IMR-90 (cell line): ENCODE measurements at regions not wholly inside any gene's neighbourhood (a gene's known extent, or its start where the extent isn't known, plus 50 kb on each side); places are given as distances from the start of the nearest gene placed in this dataset.
"Not testable (repeated sequence)": the region's sequence is repeated elsewhere in the genome, so short reads cannot be mapped to it uniquely, and the experiment has no call there.

Experiments
- ATAC-seq: fragments of 200-7000 bp; cut with Tn5 transposase; 2 replicates; pipeline ENCODE4 v1.9.1; 2020; ENCODE audit warnings: low read depth, mild to moderate bottlenecking, moderate library complexity
- BruUV-seq: library from RNA; stranded (reverse); fragments of 400-500 nt; replicated peaks from 2 replicates; lab custom pipeline; 2021; lab: Mats Ljungman, UMichigan
- CTCF ChIA-PET: fragments of 300-600 bp; formaldehyde crosslinking; extraction: SDS; loops from one replicate; lab custom pipeline; 2021; ENCODE audit warnings: antibody characterized with exemption; lab: Yijun Ruan, JAX
- POLR2A ChIA-PET: fragments of 300-600 bp; sonication (Branson Sonifier 250); formaldehyde crosslinking; loops from one replicate; lab custom pipeline; 2022; ENCODE audit warnings: antibody characterized with exemption; ENCODE audit not compliant: unreplicated experiment; lab: Charles Lee
- DNase-seq: peaks from one replicate; pipeline ENCODE4 v3.0.0; 2013
- H2AFZ ChIP-seq: replicated peaks from 2 replicates; pipeline ENCODE3; 2013; ENCODE audit warnings: low read length, mild to moderate bottlenecking; ENCODE audit not compliant: poor library complexity
- H2AK5ac ChIP-seq: 2 replicates; pipeline ENCODE4 v1.6.1; 2013; ENCODE audit warnings: low read depth, low read length, inconsistent platforms
- H2AK9ac ChIP-seq: replicated peaks from 2 replicates; pipeline ENCODE3; 2013; ENCODE audit warnings: mild to moderate bottlenecking, low read depth, low read length, moderate library complexity; ENCODE audit not compliant: poor library complexity
- H2BK120ac ChIP-seq: 2 replicates; pipeline ENCODE4 v1.6.1; 2013; ENCODE audit warnings: low read depth, low read length, inconsistent platforms
- H2BK15ac ChIP-seq: 3 replicates; pipeline ENCODE4 v1.6.1; 2013; ENCODE audit warnings: low read depth, low read length, inconsistent platforms
- H2BK20ac ChIP-seq: 2 replicates; pipeline ENCODE4 v1.6.1; 2013; ENCODE audit warnings: low read depth, mild to moderate bottlenecking, inconsistent platforms, low read length, moderate library complexity
- H2BK5ac ChIP-seq: 2 replicates; pipeline ENCODE4 v1.6.1; 2013; ENCODE audit warnings: mild to moderate bottlenecking, low read depth, low read length, inconsistent platforms; ENCODE audit not compliant: poor library complexity, severe bottlenecking
- H3K14ac ChIP-seq: replicated peaks from 2 replicates; pipeline ENCODE4 v1.6.1; 2013; ENCODE audit warnings: low read depth, low read length, inconsistent platforms
- H3K18ac ChIP-seq: 2 replicates; pipeline ENCODE4 v1.6.1; 2013; ENCODE audit warnings: low read depth, low read length, control low read depth
- H3K23ac ChIP-seq: 2 replicates; pipeline ENCODE4 v1.6.1; 2013; ENCODE audit warnings: low read depth, low read length, inconsistent platforms
- H3K27ac ChIP-seq: 2 replicates; pipeline ENCODE4 v1.5.1; 2013; ENCODE audit warnings: mild to moderate bottlenecking, control low read depth, low read length; ENCODE audit not compliant: insufficient read depth
- H3K27me3 ChIP-seq: 2 replicates; pipeline ENCODE4 v1.6.1; 2013; ENCODE audit warnings: low read length; ENCODE audit not compliant: control insufficient read depth, insufficient read depth
- H3K36me3 ChIP-seq: 2 replicates; pipeline ENCODE4 v1.6.1; 2013; ENCODE audit warnings: low read length, mixed read lengths; ENCODE audit not compliant: control insufficient read depth, insufficient read depth
- H3K4ac ChIP-seq: 2 replicates; pipeline ENCODE4 v1.6.1; 2013; ENCODE audit warnings: low read depth, low read length, inconsistent platforms
- H3K4me1 ChIP-seq: 2 replicates; pipeline ENCODE4 v1.6.1; 2013; ENCODE audit warnings: low read length, mixed read lengths; ENCODE audit not compliant: control insufficient read depth, insufficient read depth
- H3K4me2 ChIP-seq: 2 replicates; pipeline ENCODE4 v1.6.1; 2013; ENCODE audit warnings: low read depth, mild to moderate bottlenecking, control low read depth, low read length, moderate library complexity
- H3K4me3 ChIP-seq: 2 replicates; pipeline ENCODE4 v1.5.1; 2013; ENCODE audit warnings: low read depth, mild to moderate bottlenecking, control low read depth, low read length, moderate library complexity; ENCODE audit not compliant: insufficient read depth
- H3K56ac ChIP-seq: 2 replicates; pipeline ENCODE4 v1.6.1; 2013; ENCODE audit warnings: low read length, inconsistent platforms; ENCODE audit not compliant: insufficient read depth; ENCODE audit errors: extremely low read depth
- H3K79me1 ChIP-seq, 2 experiments: 2 replicates each; pipeline ENCODE4 v1.6.1; 2013; ENCODE audit warnings: low read length in 2 of 2, inconsistent platforms in 1 of 2, low read depth in 1 of 2
- H3K9ac ChIP-seq: 2 replicates; pipeline ENCODE4 v1.6.1; 2013; ENCODE audit warnings: low read depth, low read length, control low read depth
- H3K9me1 ChIP-seq: 2 replicates; pipeline ENCODE4 v1.6.1; 2013; ENCODE audit warnings: low read length, inconsistent platforms; ENCODE audit not compliant: insufficient read depth
- H3K9me3 ChIP-seq: 2 replicates; pipeline ENCODE4 v1.6.1; 2013; ENCODE audit warnings: low read length; ENCODE audit not compliant: control insufficient read depth, insufficient read depth
- H4K20me1 ChIP-seq: 2 replicates; pipeline ENCODE4 v1.6.1; 2013; ENCODE audit warnings: low read length, inconsistent platforms; ENCODE audit not compliant: insufficient read depth
- H4K5ac ChIP-seq: 2 replicates; pipeline ENCODE4 v1.6.1; 2013; ENCODE audit warnings: mild to moderate bottlenecking, low read depth, low read length, control low read depth
- H4K8ac ChIP-seq, 2 experiments: 2 replicates each; pipeline ENCODE4 v1.6.1; 2013; ENCODE audit warnings: low read depth in 2 of 2, low read length in 2 of 2, control low read depth in 1 of 2, inconsistent platforms in 1 of 2
- H4K91ac ChIP-seq: 2 replicates; pipeline ENCODE4 v1.6.1; 2013; ENCODE audit warnings: low read depth, low read length, inconsistent platforms; ENCODE audit not compliant: insufficient read depth
- WGBS, 2 experiments: methylation state at CpG; one replicate each; pipeline versions ENCODE4 v1.1.5 to v1.1.7; 2013; ENCODE audit warnings: missing lambda C conversion rate in 2 of 2; ENCODE audit not compliant: insufficient read length in 1 of 2; ENCODE audit errors: extremely low coverage in 2 of 2; 5-methylcytosine and 5-hydroxymethylcytosine counted together
- dilution Hi-C: fragments of 300-500 bp; cut with HindIII; formaldehyde crosslinking; loops from one replicate; pipeline ENCODE4 v1.14.3; 2018; ENCODE audit warnings: low sequenced_read_pairs; ENCODE audit not compliant: unreplicated experiment
- in situ Hi-C: fragments of 300-500 bp; cut with MboI; formaldehyde crosslinking; loops from 3 replicates; pipeline ENCODE4 v1.14.3; 2019; ENCODE audit warnings: low sequenced_read_pairs, inconsistent platforms, mixed read lengths
- intact Hi-C: fragments of 100-400 bp; cut with micrococcal nuclease; formaldehyde crosslinking; loops from 2 replicates; pipeline ENCODE4 v1.10.0; 2022

- H3K79me1 ChIP-seq, H4K20me1 ChIP-seq, BruUV-seq, H3K27me3 ChIP-seq, POLR2A ChIA-PET, H3K9me1 ChIP-seq, H3K4me3 ChIP-seq, H4K5ac ChIP-seq, intact Hi-C loops, dilution Hi-C loops, H2BK120ac ChIP-seq, H2AK5ac ChIP-seq, H4K91ac ChIP-seq, H2BK20ac ChIP-seq, H3K27ac ChIP-seq, H3K18ac ChIP-seq, H2AFZ ChIP-seq, H4K8ac ChIP-seq, DNase-seq, H2AK9ac ChIP-seq, H3K4me2 ChIP-seq, H3K9ac ChIP-seq, H3K14ac ChIP-seq, H2BK5ac ChIP-seq, H2BK15ac ChIP-seq, H3K56ac ChIP-seq, H3K23ac ChIP-seq, H3K4me1 ChIP-seq, H3K4ac ChIP-seq, in situ Hi-C loops, H3K9me3 ChIP-seq, ATAC-seq, CTCF ChIA-PET, H3K36me3 ChIP-seq: not testable (repeated sequence)
- WGBS, 2 experiments, result no CpG with 5 or more reads among the region's 6 CpGs
Observed at GRCh38 chr16:33628895-33629294, 169.5 kb downstream of the TP53TG3F start.

GRCh38 chr16:33631713-33632112 is 172.3 kb downstream of the TP53TG3F start:
- H3K4ac ChIP-seq, H4K20me1 ChIP-seq, H3K9me3 ChIP-seq, H3K4me3 ChIP-seq, H3K9ac ChIP-seq, H3K56ac ChIP-seq, H3K4me1 ChIP-seq, H4K8ac ChIP-seq, H2BK15ac ChIP-seq, H2BK5ac ChIP-seq, H4K91ac ChIP-seq, ATAC-seq, H2AFZ ChIP-seq, H2AK9ac ChIP-seq, H3K79me1 ChIP-seq, H4K5ac ChIP-seq, H2BK120ac ChIP-seq, H2AK5ac ChIP-seq, H3K27me3 ChIP-seq, dilution Hi-C loops, H3K18ac ChIP-seq, H3K23ac ChIP-seq, H3K4me2 ChIP-seq, in situ Hi-C loops, intact Hi-C loops, H3K14ac ChIP-seq, H3K27ac ChIP-seq, DNase-seq, BruUV-seq, POLR2A ChIA-PET, CTCF ChIA-PET, H3K36me3 ChIP-seq, H3K9me1 ChIP-seq, H2BK20ac ChIP-seq: not testable (repeated sequence)
- no CpG with 5 or more reads among the region's 4 CpGs for WGBS, 2 experiments
